Stimulated activated CD8-positive, alpha-beta memory T cell treated with anti-CD3 and anti-CD28 coated beads, Interleukin-2, amount 100 ng/mL, for 1 hour (primary cell): ENCODE measurements at regions not wholly inside any gene's neighbourhood (a gene's known extent, or its start where the extent isn't known, plus 50 kb on each side); places are given as distances from the start of the nearest gene placed in this dataset.

Source experiments
- DNase-seq, 2 donors: peaks; one replicate each; pipeline ENCODE4 v3.0.0-alpha.2; 2020; ENCODE audit warnings: low read depth in 2 of 2

GRCh38 chr16:17654571-17654970, 183.8 kb upstream of the XYLT1 start:
- DNase-seq: no peak

GRCh38 chr16:17654142-17654541, 183.4 kb upstream of the XYLT1 start:
- DNase-seq: no peak

- DNase-seq: no peak
Observed at GRCh38 chr16:17647879-17648872, 177.4 kb upstream of the XYLT1 start.

- DNase-seq: no peak
Observed at GRCh38 chr16:17643935-17644334, 173.2 kb upstream of the XYLT1 start.

- no peak for DNase-seq
Observed at GRCh38 chr16:17641990-17642389, 171.2 kb upstream of the XYLT1 start.

GRCh38 chr16:17638134-17638533, 167.4 kb upstream of the XYLT1 start:
- DNase-seq: no peak

- DNase-seq: no peak
Observed at GRCh38 chr16:17635183-17635582, 164.4 kb upstream of the XYLT1 start.

- DNase-seq: no peak
Observed at GRCh38 chr16:17633181-17633951, 162.6 kb upstream of the XYLT1 start.

- no peak for DNase-seq
Observed at GRCh38 chr16:17632667-17633066, 161.9 kb upstream of the XYLT1 start.

GRCh38 chr16:17629936-17630335, 159.2 kb upstream of the XYLT1 start:
- DNase-seq: no peak

GRCh38 chr16:17628983-17629382, 158.2 kb upstream of the XYLT1 start:
- no peak for DNase-seq

- DNase-seq: no peak
Observed at GRCh38 chr16:17622366-17622765, 151.6 kb upstream of the XYLT1 start.

GRCh38 chr16:17619261-17619660, 148.5 kb upstream of the XYLT1 start:
- no peak for DNase-seq

GRCh38 chr16:17617021-17617552, 146.3 kb upstream of the XYLT1 start:
- DNase-seq: no peak

- DNase-seq: no peak
Observed at GRCh38 chr16:17612336-17612735, 141.6 kb upstream of the XYLT1 start.

GRCh38 chr16:17607609-17608008, 136.8 kb upstream of the XYLT1 start:
- DNase-seq: no peak

- DNase-seq: no peak
Observed at GRCh38 chr16:17607075-17607509, 136.3 kb upstream of the XYLT1 start.

GRCh38 chr16:17606460-17606859, 135.7 kb upstream of the XYLT1 start:
- DNase-seq: no peak

GRCh38 chr16:17605784-17606183, 135.0 kb upstream of the XYLT1 start:
- DNase-seq: no peak

- DNase-seq: no peak
Observed at GRCh38 chr16:17603626-17604025, 132.9 kb upstream of the XYLT1 start.

GRCh38 chr16:17602678-17603077, 131.9 kb upstream of the XYLT1 start:
- DNase-seq: no peak

GRCh38 chr16:17598968-17599367, 128.2 kb upstream of the XYLT1 start:
- no peak for DNase-seq
